Thyroid gland (tissue), 4 donors: ENCODE measurements at regions not wholly inside any gene's neighbourhood (a gene's known extent, or its start where the extent isn't known, plus 50 kb on each side); places are given as distances from the start of the nearest gene placed in this dataset.

Experiments
- POLR2A ChIP-seq, 2 donors: fragments of 450-650 bp; IDR thresholded peaks; one replicate each; pipeline ENCODE4 v1.6.1; 2017; ENCODE audit warnings: antibody characterized with exemption in 2 of 2, mild to moderate bottlenecking in 2 of 2, moderate library complexity in 1 of 2
- TF ChIP-seq, protein P1 (sequence below), 6 experiments: fragments of 200-600 bp in 3 of 6; fragments of 450-650 bp in 3 of 6; sonication (generic) in 3 of 6; IDR thresholded peaks; one replicate each; pipeline ENCODE4 v1.5.1; 2016 to 2019; ENCODE audit warnings: antibody characterized with exemption in 6 of 6, mild to moderate bottlenecking in 2 of 6, inconsistent platforms in 1 of 6, moderate library complexity in 1 of 6

DNA sequence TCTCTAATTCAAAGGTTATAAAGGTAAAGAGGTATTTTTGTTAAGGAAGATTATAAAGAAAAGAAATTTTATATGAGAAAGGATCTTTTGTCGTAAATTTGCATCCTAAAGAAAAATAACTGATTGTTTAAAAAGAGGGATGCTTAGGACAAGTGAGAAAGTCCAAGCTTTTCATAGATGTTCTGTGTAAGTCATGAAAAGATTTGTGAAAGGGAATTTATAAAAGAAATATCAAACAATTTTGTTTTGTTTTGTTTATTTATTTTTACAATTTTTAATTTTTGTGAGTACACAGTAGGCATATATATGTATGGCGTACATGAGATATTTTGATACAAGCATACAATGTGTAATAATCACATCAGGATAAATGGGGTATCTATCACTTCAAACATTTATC, 145.2 kb downstream of the ADSS2 start:
- TF ChIP-seq, protein P1, sequence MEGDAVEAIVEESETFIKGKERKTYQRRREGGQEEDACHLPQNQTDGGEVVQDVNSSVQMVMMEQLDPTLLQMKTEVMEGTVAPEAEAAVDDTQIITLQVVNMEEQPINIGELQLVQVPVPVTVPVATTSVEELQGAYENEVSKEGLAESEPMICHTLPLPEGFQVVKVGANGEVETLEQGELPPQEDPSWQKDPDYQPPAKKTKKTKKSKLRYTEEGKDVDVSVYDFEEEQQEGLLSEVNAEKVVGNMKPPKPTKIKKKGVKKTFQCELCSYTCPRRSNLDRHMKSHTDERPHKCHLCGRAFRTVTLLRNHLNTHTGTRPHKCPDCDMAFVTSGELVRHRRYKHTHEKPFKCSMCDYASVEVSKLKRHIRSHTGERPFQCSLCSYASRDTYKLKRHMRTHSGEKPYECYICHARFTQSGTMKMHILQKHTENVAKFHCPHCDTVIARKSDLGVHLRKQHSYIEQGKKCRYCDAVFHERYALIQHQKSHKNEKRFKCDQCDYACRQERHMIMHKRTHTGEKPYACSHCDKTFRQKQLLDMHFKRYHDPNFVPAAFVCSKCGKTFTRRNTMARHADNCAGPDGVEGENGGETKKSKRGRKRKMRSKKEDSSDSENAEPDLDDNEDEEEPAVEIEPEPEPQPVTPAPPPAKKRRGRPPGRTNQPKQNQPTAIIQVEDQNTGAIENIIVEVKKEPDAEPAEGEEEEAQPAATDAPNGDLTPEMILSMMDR (IDR thresholded peaks at IDR 0.05), result no peak
- no peak for TF ChIP-seq POLR2A (IDR thresholded peaks at IDR 0.05)
